Renal pelvis (tissue), 1 donor: ENCODE measurements at regions not wholly inside any gene's neighbourhood (a gene's known extent, or its start where the extent isn't known, plus 50 kb on each side); places are given as distances from the start of the nearest gene placed in this dataset.

Source experiments
- DNase-seq: peaks from one replicate; pipeline ENCODE4 v3.0.0-alpha.2; 2013

DNA sequence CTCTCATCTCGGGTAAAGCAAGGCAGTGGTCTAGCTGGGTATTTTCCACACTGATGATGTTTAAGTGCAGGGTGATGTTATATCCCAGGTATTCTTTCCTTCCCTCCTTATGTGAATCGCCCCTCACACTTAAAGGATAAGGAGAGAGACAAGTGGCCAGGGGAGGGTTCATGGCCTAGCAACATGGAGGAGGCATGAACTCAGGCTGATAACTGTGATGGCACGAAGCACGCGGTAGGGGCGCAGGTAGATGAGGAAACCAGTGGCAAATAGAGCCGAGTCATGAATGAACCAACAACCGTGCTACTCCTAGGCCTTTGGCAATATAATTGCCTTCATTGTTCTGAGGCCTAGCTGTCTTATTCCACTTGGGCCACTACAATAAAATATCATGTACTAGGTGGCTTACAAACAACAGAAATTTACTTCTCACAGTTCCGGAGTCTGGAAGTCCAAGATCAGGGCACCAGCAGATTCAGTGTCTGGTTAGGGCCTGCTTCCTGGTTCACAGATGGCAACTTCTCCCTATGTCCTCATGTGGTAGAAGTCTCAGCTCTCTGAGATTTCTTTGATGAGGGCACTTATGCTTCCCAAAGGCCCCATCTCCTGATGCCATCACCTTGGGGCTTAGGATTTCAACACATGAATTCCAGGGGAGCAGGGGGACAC is 56.0 kb upstream of the PIK3CG start:
- no peak for DNase-seq

DNA sequence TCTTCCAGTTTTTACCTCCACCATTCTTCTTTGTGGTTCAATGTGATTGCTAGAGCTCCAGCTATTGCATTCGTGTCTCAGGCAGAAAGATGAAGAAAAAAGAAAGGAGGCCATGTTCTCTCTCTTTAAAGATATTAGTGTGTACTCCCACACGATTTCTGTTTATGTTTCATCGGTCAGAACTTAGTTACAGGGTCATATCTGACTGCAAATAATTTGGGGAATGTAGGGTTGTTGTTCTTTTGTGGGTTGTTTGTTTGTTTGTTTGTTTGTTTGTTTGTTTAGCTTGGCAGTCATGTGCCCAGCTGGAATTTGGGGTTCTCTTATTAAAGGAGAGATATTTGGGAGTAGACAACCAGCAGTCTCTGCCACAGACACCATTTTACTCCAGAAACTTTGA is 53.6 kb upstream of the PIK3CG start:
- no peak for DNase-seq

DNA sequence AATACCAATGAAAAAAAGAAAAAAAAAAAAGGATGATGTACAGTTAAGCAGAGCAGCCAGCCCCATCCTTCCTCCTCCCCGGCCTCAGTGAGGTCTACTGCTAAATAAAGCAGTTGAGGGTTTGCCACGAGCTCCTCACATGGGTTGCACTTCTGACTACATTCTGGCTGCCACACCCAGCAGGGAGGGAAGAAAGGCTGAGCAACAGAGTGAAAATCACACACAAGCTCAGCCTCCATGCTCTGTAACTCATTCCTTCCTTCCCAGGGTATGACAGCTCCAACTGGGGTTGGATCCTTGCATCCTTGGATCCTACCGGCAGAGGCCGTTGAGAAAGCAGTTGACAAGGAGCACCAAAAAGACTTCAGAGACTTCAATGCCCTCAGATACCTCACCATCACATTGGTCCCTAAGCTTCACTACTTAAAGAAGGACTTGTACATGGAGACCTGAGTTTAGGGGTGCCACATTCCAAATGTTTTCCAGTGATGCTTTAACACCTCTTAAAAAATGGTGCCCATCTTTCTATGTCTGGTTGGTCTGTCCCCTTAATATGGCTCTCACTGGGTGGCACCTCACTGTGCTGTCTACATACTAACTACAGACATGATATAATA is 52.9 kb upstream of the PIK3CG start:
- no peak for DNase-seq

DNA sequence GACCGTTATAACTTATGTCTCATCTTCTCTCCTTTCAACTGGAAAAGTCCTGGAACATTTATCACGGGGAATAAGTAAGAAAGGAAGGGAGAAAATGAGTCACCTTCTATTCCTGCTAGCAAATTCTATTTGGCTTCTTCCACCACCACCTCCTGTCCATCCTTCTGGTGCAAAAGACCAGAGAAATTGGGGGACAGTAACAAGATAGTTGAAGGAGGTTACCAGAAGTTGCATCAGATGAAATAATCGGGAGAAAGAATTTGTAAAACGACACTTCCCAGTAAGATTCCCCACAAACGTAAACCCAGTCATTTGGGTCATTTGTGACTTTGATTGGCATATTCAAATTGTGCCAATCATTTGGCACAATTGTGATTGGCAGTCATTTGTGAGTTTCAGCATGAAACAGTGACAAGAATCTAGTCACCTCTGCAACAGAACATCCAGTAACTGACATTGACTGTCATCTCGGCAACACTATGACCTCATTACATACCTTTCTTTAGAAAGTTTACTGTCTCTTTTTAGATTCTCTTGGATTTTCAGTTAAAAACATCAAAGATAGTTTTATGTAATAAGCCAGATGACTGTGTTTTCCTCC is 51.3 kb upstream of the PIK3CG start:
- DNase-seq = no peak

- no peak for DNase-seq
Observed at GRCh38 chr7:106814887-106815286, 50.2 kb upstream of the PIK3CG start.
